GM19239 (cell line): ENCODE measurements at regions not wholly inside any gene's neighbourhood (a gene's known extent, or its start where the extent isn't known, plus 50 kb on each side); places are given as distances from the start of the nearest gene placed in this dataset.
"Not testable (repeated sequence)": the region's sequence is repeated elsewhere in the genome, so short reads cannot be mapped to it uniquely, and the experiment has no call there.

ENCODE experiments used
- DNase-seq: peaks from one replicate; pipeline ENCODE4 v3.0.0; 2011; ENCODE audit warnings: low spot score; ENCODE audit not compliant: insufficient read length
- FAIRE-seq: peaks from 2 replicates; lab custom pipeline; 2011; peaks lifted over from hg19 to GRCh38; lab: Jason Lieb, UNC

DNA sequence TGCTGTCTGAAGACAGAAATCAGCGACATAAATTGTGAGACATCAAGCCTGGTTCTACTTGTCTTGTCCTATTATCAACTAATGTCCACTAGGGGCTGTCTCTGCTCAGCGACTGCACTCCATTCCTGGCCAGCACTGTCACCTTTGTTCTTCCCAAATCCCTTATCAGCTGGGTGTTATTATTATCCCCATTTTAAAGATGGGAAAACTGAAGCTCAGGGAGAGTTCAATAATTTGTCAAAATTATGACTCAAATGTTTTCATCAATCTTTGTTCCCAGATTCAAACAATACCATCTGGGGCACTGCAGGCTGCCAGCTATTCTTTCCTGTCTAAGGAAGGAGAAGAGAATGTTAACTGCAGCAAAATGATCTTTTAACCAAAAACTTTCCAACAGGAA lies 431.6 kb upstream of the NFE2L3 start:
- no peak for DNase-seq
- no peak for FAIRE-seq

GRCh38 chr7:25722856-25723255 lies 429.1 kb upstream of the NFE2L3 start:
- no peak for FAIRE-seq
- no peak for DNase-seq

- DNase-seq (no peak), FAIRE-seq (no peak)
Measured at GRCh38 chr7:25725451-25725850, 426.5 kb upstream of the NFE2L3 start.

DNA sequence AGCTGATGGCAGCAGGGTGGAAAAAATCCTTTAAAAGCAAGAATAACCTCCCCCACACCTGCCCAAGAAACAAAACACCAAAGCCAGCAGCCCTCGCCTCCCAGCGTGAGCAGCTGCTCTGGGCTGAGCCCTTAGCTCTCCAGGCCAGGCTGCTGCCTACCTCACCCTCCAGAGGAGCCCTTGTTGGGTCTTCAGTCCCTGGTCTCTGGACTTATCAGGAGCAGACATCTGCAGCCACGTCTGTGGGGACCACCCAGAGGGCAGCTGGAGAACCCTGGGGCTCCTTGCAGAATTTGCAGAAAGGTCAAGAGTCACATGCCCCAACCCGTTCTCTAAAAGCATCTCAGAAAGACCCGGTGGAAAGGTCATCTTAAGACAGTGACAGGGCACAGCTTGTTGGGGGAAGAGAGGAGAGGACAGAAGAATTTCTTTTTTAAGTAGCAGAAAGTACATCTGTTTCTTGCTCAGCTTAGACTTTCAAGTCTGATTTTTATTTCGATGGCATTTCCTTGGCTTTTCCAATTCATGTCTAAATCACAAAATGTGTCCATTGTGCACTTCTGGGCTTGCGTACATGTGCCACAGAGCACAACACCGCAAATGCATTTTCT lies 425.7 kb upstream of the NFE2L3 start:
- no peak for FAIRE-seq
- no peak for DNase-seq

GRCh38 chr7:25726781-25727311 lies 425.2 kb upstream of the NFE2L3 start:
- DNase-seq = no peak
- no peak for FAIRE-seq

GRCh38 chr7:25727446-25727845 lies 424.6 kb upstream of the NFE2L3 start:
- FAIRE-seq (no peak), DNase-seq (no peak)

DNA sequence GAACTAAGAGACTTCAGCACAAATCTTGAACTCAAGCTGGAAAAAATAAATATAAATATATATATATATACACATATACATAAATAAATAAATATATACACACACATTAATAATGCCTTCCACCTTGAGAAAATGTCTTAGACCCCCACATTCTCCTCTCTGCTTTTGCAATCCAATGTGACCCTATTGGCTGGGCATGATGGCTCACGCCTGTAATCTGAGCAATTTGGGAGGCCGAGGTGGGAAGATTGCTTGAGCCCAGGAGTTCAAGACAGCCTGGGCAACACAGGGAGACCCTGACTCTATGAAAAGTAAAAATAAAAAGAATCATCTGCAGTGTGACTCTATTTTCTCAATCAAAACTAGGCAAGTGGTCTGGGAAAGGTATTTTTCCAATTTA lies 424.1 kb upstream of the NFE2L3 start:
- DNase-seq (no peak), FAIRE-seq (no peak)

- DNase-seq (no peak), FAIRE-seq (no peak)
Measured at GRCh38 chr7:25731068-25731845, 420.7 kb upstream of the NFE2L3 start.

GRCh38 chr7:25731846-25732245 lies 420.2 kb upstream of the NFE2L3 start:
- FAIRE-seq (no peak), DNase-seq (no peak)

DNA sequence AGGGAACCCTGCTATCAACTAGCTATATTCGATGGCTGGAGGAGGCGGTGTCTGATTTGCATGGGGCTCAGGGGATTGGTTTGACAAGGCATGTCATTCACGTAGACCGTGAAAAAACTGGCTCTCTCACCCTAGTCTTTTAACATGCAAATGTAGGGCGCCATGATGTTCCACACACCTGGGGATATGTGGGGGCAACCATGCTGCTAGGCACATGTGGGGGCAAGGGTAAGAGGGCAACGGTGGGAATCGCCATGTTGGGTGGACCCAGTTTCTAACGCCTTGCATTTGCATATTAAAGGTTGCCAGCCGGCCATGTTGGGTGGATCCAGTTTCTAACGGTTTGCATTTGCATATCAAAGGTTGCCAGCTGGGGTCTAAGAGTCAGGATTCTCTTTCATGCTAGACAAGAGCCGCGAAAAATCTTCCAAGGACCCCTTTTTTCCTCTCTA lies 419.2 kb upstream of the NFE2L3 start:
- FAIRE-seq (no peak), DNase-seq (no peak)

GRCh38 chr7:25735674-25736242 lies 416.2 kb upstream of the NFE2L3 start:
- no peak for DNase-seq

DNA sequence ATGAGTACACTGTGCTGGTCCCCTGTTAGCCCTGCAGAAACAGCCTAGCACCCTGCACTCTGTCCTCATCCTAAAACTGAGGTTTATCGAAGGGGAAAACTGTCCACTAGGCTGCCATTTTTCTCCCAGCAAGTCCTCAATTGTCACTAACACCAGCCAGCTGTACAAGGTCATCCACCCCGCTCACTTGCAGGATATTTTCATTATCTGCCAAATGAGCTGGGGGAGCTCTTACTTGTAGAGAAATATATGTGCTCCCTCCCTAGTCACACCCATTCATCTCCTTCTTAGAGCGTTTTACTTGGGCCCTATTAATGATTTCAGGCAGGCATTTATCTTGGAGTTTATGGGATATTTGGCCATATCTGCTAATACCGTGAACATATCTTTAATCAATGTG lies 413.5 kb upstream of the NFE2L3 start:
- DNase-seq (no peak), FAIRE-seq (no peak)

More at GRCh38 chr7:25735674-25736242, 416.2 kb upstream of the NFE2L3 start:
- no peak for FAIRE-seq

GRCh38 chr7:25739143-25739542 lies 412.9 kb upstream of the NFE2L3 start:
- DNase-seq = no peak
- no peak for FAIRE-seq

- FAIRE-seq (no peak), DNase-seq (no peak)
Measured at GRCh38 chr7:25742316-25742715, 409.7 kb upstream of the NFE2L3 start.

GRCh38 chr7:25743670-25744451 lies 408.1 kb upstream of the NFE2L3 start:
- not testable (repeated sequence) for DNase-seq, FAIRE-seq

DNA sequence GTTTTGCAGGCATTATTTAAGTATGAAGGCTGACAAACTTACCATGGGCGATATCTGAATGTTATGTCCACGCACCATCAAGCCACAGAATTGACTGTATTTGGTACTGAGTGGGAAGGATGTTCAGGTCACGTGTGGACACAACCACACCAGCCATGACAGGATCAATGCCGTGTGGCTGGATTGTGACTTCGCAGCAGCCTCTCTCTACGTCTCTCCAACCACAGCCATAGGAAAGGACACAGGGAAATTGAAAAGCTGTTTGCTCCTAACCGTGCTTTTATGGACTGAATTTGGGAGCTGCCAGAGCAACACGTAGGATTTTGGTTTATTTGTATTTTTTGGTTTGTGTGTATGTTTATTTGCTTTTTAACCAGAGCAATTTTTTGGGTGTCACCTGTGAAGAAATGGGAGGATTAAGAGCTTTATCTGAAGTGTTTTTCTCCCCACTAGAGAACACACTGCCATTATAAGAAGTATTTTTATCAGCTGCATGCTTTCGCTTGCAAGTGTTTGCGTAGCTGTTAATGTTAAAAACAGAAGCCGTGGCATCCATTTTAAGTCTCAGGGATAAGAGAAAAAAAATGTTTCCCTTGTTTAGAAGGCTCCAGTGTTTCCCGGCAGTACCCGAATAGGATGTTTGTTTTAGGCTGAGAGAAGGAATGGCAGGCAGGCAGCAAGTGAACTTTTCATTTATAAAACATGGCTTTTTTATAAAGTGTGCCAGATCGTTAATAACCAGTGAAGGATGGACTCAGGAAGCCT lies 401.1 kb upstream of the NFE2L3 start:
- DNase-seq (no peak), FAIRE-seq (no peak)

DNA sequence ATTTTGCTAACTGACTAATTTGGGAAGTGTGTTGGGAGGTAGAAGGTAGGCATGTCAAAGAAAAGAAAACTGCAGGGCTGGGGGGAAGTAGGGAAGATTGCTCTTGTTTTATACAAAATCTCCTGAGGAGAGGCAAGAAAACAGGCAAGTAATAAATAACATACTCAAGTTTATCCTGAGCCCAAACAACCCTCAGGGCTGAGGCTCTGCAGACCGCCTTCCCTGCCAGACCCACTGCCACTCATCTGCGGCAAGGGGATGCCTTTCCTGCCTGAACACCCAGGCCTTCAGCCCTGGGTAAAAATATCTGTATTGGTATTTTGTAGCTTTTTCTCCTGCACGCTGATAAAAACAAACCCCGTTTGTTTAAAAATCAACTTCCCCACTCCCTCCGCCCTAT lies 399.8 kb upstream of the NFE2L3 start:
- FAIRE-seq (no peak), DNase-seq (no peak)

- FAIRE-seq (no peak), DNase-seq (no peak)
Measured at GRCh38 chr7:25752967-25753791, 398.8 kb upstream of the NFE2L3 start.

DNA sequence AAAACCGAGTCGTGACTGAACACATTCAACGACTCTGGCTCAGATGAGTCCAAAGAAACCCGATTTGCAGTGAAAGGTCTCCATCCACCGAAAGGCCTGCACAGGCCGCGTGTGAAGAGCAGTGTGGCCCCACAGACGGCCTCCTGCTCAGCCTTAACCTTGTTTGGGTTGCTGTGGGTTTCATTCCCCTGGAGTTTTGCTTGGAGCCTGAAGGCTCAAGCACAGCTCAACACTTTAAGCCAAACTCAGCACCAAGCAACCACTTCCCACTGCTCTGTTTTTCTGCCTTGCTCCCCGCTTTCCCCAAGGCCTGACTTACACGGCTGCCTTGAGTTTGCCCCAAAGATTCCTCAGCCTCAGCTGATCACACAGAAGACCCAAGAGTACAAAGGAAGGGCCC lies 398.2 kb upstream of the NFE2L3 start:
- FAIRE-seq (no peak), DNase-seq (no peak)
